ENCODE measurements at regions not wholly inside any gene's neighbourhood (a gene's known extent, or its start where the extent isn't known, plus 50 kb on each side); places are given as distances from the start of the nearest gene placed in this dataset.

GRCh38 chr10:36177071-36177470 is 535.0 kb upstream of the FZD8 start:
- Histone ChIP-seq H2BK5ac (ENCODE audit: low read depth, low read length, poor library complexity, severe bottlenecking) (no peak overlapping the region), H3K27ac (ENCODE audit: insufficient read depth, low read length) (no peak overlapping the region), H4K8ac (ENCODE audit: low read depth in 2 of 2, low read length in 2 of 2) (no peak overlapping the region), H3K9ac (ENCODE audit: low read depth, low read length) (no peak overlapping the region), H2BK20ac (ENCODE audit: low read depth, low read length) (no peak overlapping the region), H3K18ac (ENCODE audit: low read depth, low read length) (no peak overlapping the region), H4K5ac (ENCODE audit: low read depth, low read length) (no peak overlapping the region), H4K91ac (ENCODE audit: insufficient read depth, low read depth, low read length) (no peak overlapping the region), H2AK9ac (replicated peaks; ENCODE audit: low read depth, low read length, poor library complexity) (no peak overlapping the region), H2BK120ac (ENCODE audit: low read depth, low read length) (no peak overlapping the region), H2AK5ac (ENCODE audit: low read depth, low read length) (no peak overlapping the region), H3K79me1 (ENCODE audit: low read depth in 1 of 2, low read length in 2 of 2) (no peaks in the 10 kb centered on the region), H3K4me1 (ENCODE audit: control insufficient read depth, insufficient read depth, low read length) (0 out of 2 replicates have a peak, but pooled peaks cover 3% of the 10 kb centered on the region), H3K23ac (ENCODE audit: low read depth, low read length) (no peak overlapping the region), H4K20me1 (ENCODE audit: insufficient read depth, low read length) (no peaks in the 10 kb centered on the region), H3K36me3 (ENCODE audit: control insufficient read depth, insufficient read depth, low read length) (no peaks in the 10 kb centered on the region), H3K4me3 (ENCODE audit: insufficient read depth, low read depth, low read length) (no peak overlapping the region), H2AFZ (replicated peaks; ENCODE audit: low read length, poor library complexity) (no peak overlapping the region), H3K56ac (ENCODE audit: extremely low read depth, insufficient read depth, low read length) (no peak overlapping the region), H3K27me3 (ENCODE audit: control insufficient read depth, insufficient read depth, low read length) (no peaks in the 10 kb centered on the region), H2BK15ac (ENCODE audit: low read depth, low read length) (no peak overlapping the region), H3K4me2 (ENCODE audit: low read depth, low read length) (no peak overlapping the region), H3K14ac (replicated peaks; ENCODE audit: low read depth, low read length) (no peak overlapping the region), H3K9me1 (ENCODE audit: insufficient read depth, low read length) (0 out of 2 replicates have a peak, but pooled peaks cover 4% of the 10 kb centered on the region), H3K4ac (ENCODE audit: low read depth, low read length) (no peak overlapping the region), H3K9me3 (ENCODE audit: control insufficient read depth, insufficient read depth, low read length) (no peaks in the 10 kb centered on the region)
- ATAC-seq (ENCODE audit: low read depth) = no peak
- CTCF ChIA-PET = no interaction called here
- POLR2A ChIA-PET (ENCODE audit: unreplicated experiment) = no interaction called here
- 100% methylated on average over 1 of the region's 3 CpGs; no CpG with 5 or more reads in 1 of the 2 experiments for WGBS, 2 experiments (ENCODE audit: extremely low coverage in 2 of 2, insufficient read length in 1 of 2)
- TF ChIP-seq CTCF (conservative IDR thresholded peaks at IDR 0.05; ENCODE audit: low read depth, low read length) (no peak), BHLHE40 (IDR thresholded peaks at IDR 0.05; ENCODE audit: low read depth, low read length) (no peak), MXI1 (IDR thresholded peaks at IDR 0.05; ENCODE audit: borderline replicate concordance, low read depth, low read length) (no peak), MAZ (IDR thresholded peaks at IDR 0.05; ENCODE audit: borderline replicate concordance, low read depth, low read length) (no peak), USF2 (IDR thresholded peaks at IDR 0.05; ENCODE audit: low read depth, low read length) (no peak), RFX5 (IDR thresholded peaks at IDR 0.05; ENCODE audit: low read depth, low read length) (no peak), FOS (IDR thresholded peaks at IDR 0.05; ENCODE audit: low read depth, low read length) (no peak), CEBPB (IDR thresholded peaks at IDR 0.05; ENCODE audit: low read depth, low read length) (no peak), SMC3 (IDR thresholded peaks at IDR 0.05; ENCODE audit: low read depth, low read length) (no peak)
- in situ Hi-C loops (cut with MboI; ENCODE audit: low sequenced_read_pairs) = no loop called here
- no TSS peak for BruUV-seq (replicated peaks)
- dilution Hi-C loops (cut with HindIII; ENCODE audit: low sequenced_read_pairs, unreplicated experiment) = no loop called here
- DNase-seq = no peak
- intact Hi-C loops (cut with micrococcal nuclease) = no loop called here

All from IMR-90 (cell line).